ENCODE measurements at regions not wholly inside any gene's neighbourhood (a gene's known extent, or its start where the extent isn't known, plus 50 kb on each side); places are given as distances from the start of the nearest gene placed in this dataset.

DNA sequence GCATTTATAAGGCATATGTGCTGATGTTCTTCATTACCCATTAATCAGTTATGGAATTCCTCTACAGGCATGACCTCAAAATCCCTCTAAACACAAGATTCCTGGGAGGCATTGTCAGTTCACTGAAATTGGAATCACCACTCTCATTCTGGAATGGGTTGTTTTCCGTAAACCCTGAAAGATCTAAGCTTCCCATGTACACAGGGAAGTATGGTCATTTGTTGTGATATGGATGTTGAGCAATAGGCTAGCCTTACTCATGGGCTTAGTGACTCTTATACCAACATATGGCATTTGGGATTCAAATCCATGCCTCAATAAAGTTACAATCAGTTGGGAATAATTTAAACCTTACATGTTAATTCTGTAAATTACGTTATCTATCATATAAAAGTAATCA lies 258.0 kb downstream of the XPNPEP1 start:
- TF ChIP-seq EZH2 (IDR thresholded peaks at IDR 0.05), result no peak
- no peak for TF ChIP-seq POLR2AphosphoS5 (IDR thresholded peaks at IDR 0.05; ENCODE audit: borderline replicate concordance, low read depth, low read length)

Data from SK-N-MC (cell line).